Lung (tissue), 11 donors: ENCODE measurements at regions not wholly inside any gene's neighbourhood (a gene's known extent, or its start where the extent isn't known, plus 50 kb on each side); places are given as distances from the start of the nearest gene placed in this dataset.

ENCODE experiments used
- ATAC-seq: fragments of 200-7000 bp; cut with Tn5 transposase; one replicate; pipeline ENCODE4 v1.9.1; 2020; ENCODE audit warnings: moderate number of reproducible peaks; ENCODE audit not compliant: insufficient read depth, low FRiP score
- DNase-seq, 3 donors: peaks; one replicate each; pipeline ENCODE4 v3.0.0-alpha.2; 2013 to 2017
- H3K27ac ChIP-seq, 2 donors: one replicate each; pipeline ENCODE4 v1.5.1; 2013; ENCODE audit warnings: mild to moderate bottlenecking in 2 of 2, moderate library complexity in 2 of 2, control low read depth in 1 of 2, inconsistent platforms in 1 of 2, low read depth in 1 of 2, low read length in 1 of 2
- H3K27me3 ChIP-seq, 3 donors: one replicate each; pipeline ENCODE4 v1.5.1; 2013; ENCODE audit warnings: low read length in 2 of 3; ENCODE audit not compliant: control insufficient read depth in 3 of 3, insufficient read depth in 3 of 3
- H3K36me3 ChIP-seq, 4 donors: one replicate each; pipeline ENCODE4 v1.5.1; 2013; ENCODE audit warnings: low read length in 4 of 4, mild to moderate bottlenecking in 1 of 4, moderate library complexity in 1 of 4; ENCODE audit not compliant: control insufficient read depth in 4 of 4, insufficient read depth in 4 of 4
- H3K4me1 ChIP-seq, 5 donors: one replicate each; pipeline ENCODE4 v1.5.1; 2013; ENCODE audit warnings: low read length in 5 of 5, mild to moderate bottlenecking in 2 of 5, moderate library complexity in 1 of 5; ENCODE audit not compliant: control insufficient read depth in 5 of 5, insufficient read depth in 5 of 5
- H3K4me3 ChIP-seq: one replicate; pipeline ENCODE4 v1.5.1; 2013; ENCODE audit warnings: mild to moderate bottlenecking, control low read depth, moderate library complexity
- H3K9ac ChIP-seq, 2 donors: one replicate each; pipeline ENCODE4 v1.5.1; 2013; ENCODE audit warnings: low read length in 2 of 2, control low read depth in 1 of 2; ENCODE audit not compliant: insufficient read depth in 1 of 2
- H3K9me3 ChIP-seq, 4 donors: one replicate each; pipeline ENCODE4 v1.5.1; 2013; ENCODE audit warnings: low read length in 3 of 4, mild to moderate bottlenecking in 1 of 4, moderate library complexity in 1 of 4; ENCODE audit not compliant: control insufficient read depth in 4 of 4, insufficient read depth in 3 of 4
- WGBS, 2 donors: extraction: QIAGEN DNeasy Blood & Tissue Kit; methylation state at CpG; one replicate each; pipeline ENCODE4 v1.1.7; 2013; 5-methylcytosine and 5-hydroxymethylcytosine counted together
- TF ChIP-seq, protein P1 (sequence below): IDR thresholded peaks from 2 replicates; pipeline ENCODE4 v1.5.1; 2012; ENCODE audit warnings: mild to moderate bottlenecking; ENCODE audit errors: control extremely low read depth, extremely low read depth
- donor health status: control.
- donor health status: control.
- donor health status: Bipolar disorder and iron deficiency.
- donor health status: healthy.
- donor health status: DM: yes; HTN: yes; CAD: no.

DNA sequence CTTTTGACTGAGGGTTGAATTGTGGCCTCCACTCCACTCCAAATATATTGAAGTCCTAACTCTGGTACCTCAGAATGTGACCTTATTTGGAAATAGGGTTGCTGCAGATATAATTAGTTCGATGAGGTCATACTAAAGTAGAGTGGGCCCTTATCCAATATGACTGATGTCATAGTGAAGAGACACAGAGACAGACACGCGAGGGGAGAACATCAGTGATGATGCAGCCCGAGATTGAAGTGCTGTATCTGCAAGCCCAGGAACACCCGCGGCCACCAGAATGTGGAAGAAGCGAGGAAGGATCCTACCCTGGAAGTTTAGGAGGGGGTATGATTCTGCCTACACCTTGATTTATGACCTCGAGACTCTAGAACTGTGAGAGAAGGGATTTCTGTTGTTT, 279.0 kb downstream of the ANKRD50 start:
- Histone ChIP-seq H3K27me3 (no peaks in the 10 kb centered on the region), H3K4me3 (no peak overlapping the region), H3K36me3 (no peaks in the 10 kb centered on the region), H3K4me1 (peaks cover 0 to 11% (median 7%) of the 10 kb centered on the region in 5 donors), H3K9me3 (peaks cover 0 to 4% (median 0%) of the 10 kb centered on the region in 4 donors), H3K9ac (no peak overlapping the region), H3K27ac (no peak overlapping the region)
- WGBS, 2 donors, result 84 to 91% methylated on average over 8 of the region's 8 CpGs
- TF ChIP-seq, protein P1, sequence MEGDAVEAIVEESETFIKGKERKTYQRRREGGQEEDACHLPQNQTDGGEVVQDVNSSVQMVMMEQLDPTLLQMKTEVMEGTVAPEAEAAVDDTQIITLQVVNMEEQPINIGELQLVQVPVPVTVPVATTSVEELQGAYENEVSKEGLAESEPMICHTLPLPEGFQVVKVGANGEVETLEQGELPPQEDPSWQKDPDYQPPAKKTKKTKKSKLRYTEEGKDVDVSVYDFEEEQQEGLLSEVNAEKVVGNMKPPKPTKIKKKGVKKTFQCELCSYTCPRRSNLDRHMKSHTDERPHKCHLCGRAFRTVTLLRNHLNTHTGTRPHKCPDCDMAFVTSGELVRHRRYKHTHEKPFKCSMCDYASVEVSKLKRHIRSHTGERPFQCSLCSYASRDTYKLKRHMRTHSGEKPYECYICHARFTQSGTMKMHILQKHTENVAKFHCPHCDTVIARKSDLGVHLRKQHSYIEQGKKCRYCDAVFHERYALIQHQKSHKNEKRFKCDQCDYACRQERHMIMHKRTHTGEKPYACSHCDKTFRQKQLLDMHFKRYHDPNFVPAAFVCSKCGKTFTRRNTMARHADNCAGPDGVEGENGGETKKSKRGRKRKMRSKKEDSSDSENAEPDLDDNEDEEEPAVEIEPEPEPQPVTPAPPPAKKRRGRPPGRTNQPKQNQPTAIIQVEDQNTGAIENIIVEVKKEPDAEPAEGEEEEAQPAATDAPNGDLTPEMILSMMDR, result no peak
- DNase-seq, result no peak
- no peak for ATAC-seq

DNA sequence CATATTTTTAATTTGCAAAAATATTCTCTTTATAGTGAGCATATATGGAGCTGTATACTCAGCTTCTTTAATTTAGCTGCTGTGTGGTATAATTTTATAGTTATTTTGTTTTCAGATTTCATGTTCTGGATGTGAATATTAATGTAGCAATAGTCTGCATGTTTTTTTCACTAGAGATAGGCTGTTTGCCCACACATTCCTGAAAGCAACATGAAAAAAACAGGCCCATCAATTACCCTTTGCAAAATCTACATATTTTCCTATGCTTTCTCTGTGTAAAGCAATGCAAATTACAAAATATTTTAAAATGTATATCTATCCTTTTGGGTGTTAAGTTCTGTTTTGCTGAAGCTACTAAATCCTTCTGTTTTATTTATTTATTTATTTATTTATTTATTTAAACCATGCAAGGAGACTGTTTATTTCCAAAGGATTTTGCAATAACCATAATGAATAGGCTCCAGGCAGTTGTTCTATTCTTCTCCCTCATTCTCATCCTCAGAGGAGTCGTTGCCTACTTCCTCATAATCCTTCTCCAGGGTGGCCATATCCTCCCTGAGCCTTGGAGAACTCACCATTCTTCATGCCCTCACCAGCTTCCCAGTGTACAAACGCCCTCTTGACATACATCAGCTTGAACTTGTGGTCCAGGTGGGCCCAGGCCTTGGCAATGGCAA, 277.1 kb downstream of the ANKRD50 start:
- H3K27ac ChIP-seq, result peak overlapping the region in 1 of 2 donors; percentile 37
- WGBS, 2 donors, result 66 to 82% methylated on average over 2 of the region's 2 CpGs

DNA sequence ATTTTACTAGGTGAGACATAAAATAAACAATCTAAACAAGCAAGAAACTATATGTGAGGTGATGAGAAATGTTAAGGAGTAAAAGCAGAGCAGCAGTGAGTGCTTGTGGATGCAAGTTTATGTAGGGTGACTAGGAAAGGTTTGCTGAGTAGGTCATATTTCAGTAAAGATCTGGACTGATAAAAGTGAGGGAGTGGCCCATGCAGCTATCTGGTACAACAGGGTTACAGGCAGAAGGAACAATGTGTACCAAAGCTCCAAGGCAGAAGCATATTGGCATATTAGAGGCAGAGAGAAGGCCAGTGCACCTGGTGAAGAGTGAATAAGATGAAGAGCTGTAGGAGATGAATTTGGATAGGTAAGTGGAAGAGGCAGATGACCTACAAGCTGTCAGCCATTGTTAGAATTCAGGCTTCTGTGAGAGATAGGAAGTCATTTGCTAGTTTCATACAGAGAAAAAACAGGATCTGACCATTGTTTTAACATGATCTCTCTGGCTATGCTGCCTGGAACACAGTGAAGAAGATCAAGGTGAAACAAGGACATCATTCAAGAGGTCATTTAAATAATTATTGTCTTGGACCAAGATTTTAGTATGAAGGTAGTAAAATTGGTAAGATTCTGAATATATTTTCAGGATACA, 274.6 kb downstream of the ANKRD50 start:
- Histone ChIP-seq H3K4me3 (no peak overlapping the region), H3K4me1 (peaks cover 0 to 6% (median 0%) of the 10 kb centered on the region in 5 donors), H3K9me3 (peaks cover 0 to 4% (median 0%) of the 10 kb centered on the region in 4 donors), H3K36me3 (no peaks in the 10 kb centered on the region), H3K27ac (no peak overlapping the region), H3K9ac (no peak overlapping the region), H3K27me3 (no peaks in the 10 kb centered on the region)
- DNase-seq (no peak), ATAC-seq (no peak)
- TF ChIP-seq, protein P1, result no peak

More for the DNA sequence above, 277.1 kb downstream of the ANKRD50 start:
- Histone ChIP-seq H3K27me3 (no peaks in the 10 kb centered on the region), H3K4me3 (no peak overlapping the region), H3K36me3 (no peaks in the 10 kb centered on the region), H3K4me1 (peaks cover 0 to 8% (median 0%) of the 10 kb centered on the region in 5 donors), H3K9ac (no peak overlapping the region), H3K9me3 (peaks cover 0 to 4% (median 0%) of the 10 kb centered on the region in 4 donors)
- TF ChIP-seq, protein P1, result no peak
- ATAC-seq (no peak), DNase-seq (peak in 2 of 3 donors; percentile 51 to 61)
